HG02870 (cell line): ENCODE measurements at regions not wholly inside any gene's neighbourhood (a gene's known extent, or its start where the extent isn't known, plus 50 kb on each side); places are given as distances from the start of the nearest gene placed in this dataset.

Source experiments
- ATAC-seq: cut with Tn5 transposase; IDR thresholded peaks from one replicate; pipeline ENCODE4 v1.9.1; 2021; ENCODE audit warnings: mild to moderate bottlenecking, moderate library complexity; ENCODE audit not compliant: unreplicated experiment

- ATAC-seq = no peak
Observed at GRCh38 chr7:20932785-20933527, 146.3 kb upstream of the SP8 start.

DNA sequence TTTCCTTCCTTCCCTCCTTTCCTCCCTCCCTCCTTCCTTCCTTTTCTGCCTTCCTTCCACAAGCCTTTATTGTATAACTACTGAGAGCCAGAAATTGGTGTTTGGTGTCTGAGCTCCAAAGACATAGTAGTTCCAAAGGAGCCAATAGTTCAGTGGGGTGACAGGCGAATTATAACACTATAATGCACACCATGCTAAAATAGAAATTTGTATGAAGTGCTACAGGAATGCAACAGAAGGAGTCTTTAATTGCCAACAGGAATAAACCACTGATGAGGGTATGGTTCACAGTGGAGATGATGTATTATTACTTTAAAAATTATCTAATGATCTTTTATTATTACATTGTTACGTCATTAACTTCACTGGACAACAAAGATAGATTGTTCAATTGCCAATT is 158.8 kb upstream of the SP8 start:
- no peak for ATAC-seq

- no peak for ATAC-seq
Observed at GRCh38 chr7:20952916-20953315, 166.2 kb upstream of the SP8 start.

DNA sequence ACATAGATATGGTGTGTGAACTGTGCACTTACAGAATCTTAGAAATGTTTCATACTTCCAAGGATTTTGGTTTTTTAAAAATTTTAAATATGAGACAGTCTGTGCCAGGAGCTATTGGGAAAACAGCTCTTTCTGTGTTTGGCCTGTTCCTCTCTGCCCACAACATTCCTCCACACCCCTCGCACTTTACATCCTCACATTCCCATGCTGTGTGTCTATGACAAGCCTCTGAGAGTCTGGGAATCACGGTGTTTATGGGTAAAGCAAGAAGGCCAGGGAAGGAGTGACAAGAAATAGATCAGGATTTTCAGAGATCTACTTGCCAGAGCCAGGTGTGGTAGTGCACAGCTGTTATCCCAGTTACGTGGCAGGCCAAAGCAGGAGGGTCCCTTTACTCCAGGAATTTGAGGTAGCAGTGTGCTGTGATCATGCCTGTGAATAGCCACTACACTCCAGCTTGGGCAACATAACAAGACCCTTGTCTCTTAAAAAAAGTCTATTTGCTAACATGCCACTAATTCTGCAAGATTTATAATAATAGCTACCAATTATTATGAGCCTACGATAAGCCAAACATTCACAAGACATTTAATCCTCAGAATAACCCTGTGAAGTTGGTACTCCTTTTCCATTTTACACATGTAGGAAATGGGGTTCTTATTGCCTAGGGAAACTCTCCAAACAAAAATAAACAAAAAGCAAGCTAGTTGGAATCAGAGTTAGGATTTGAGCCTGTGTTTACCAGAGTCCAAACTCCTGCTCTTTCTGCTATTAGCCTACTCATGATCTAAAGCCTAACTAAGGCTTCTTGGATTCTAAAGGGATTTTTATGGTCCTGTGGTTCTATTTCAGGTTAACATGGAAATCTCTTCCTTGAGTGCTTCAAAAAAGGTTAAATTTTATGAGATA is 168.3 kb upstream of the SP8 start:
- no peak for ATAC-seq

GRCh38 chr7:20958572-20958971 is 171.9 kb upstream of the SP8 start:
- ATAC-seq = no peak

GRCh38 chr7:20959281-20959680 is 172.6 kb upstream of the SP8 start:
- no peak for ATAC-seq

- no peak for ATAC-seq
Observed at GRCh38 chr7:20963556-20964280, 177.0 kb upstream of the SP8 start.

DNA sequence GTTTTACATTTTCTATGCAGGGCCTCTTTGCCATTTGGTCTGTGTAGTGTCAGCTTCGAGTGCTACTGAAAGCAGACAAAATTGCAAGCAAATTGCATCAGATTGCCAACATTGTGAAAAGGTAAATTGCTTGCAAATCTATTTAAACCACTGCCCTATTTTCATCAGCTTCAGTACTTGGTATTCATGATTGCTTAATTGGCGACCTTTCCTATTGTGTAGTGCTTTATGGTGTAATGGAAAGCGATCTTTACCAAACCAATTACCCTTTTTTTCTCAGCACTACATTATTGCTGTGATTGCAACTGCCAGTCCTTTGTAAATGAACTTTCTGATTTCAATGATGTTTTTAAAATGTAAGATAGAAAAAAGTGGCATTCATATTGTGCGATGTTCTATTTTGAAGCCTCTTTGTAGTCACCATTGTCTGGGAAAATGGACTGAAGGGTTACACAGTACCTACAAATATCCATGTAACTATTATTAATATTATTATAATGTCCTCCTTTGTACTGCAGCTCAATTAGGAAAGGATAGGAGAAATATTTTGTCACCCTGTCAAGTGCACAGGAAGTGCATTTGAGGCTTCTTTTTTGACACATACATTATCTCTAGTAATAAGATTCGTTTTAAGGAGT is 177.7 kb upstream of the SP8 start:
- no peak for ATAC-seq

DNA sequence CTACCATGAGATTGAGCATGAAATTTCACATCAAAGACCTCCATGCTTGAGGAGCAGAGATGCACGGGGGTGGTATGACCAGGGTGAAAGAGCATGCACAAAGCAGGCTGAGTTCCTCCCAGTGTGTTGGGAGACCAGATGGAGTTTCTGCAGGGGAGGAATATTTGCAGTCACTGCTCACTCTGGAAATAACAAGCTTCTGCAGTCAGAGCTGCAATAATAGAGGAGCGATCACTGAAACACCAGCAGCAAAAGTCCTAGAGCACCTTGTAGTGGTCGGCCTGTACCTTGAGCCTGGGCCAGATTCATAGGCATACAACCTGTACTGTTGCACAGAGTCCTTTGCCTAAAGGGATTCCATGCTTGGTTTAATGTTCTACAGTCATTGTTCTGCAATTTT is 184.5 kb upstream of the SP8 start:
- no peak for ATAC-seq

GRCh38 chr7:20980232-20980631 is 193.5 kb upstream of the SP8 start:
- ATAC-seq = no peak

DNA sequence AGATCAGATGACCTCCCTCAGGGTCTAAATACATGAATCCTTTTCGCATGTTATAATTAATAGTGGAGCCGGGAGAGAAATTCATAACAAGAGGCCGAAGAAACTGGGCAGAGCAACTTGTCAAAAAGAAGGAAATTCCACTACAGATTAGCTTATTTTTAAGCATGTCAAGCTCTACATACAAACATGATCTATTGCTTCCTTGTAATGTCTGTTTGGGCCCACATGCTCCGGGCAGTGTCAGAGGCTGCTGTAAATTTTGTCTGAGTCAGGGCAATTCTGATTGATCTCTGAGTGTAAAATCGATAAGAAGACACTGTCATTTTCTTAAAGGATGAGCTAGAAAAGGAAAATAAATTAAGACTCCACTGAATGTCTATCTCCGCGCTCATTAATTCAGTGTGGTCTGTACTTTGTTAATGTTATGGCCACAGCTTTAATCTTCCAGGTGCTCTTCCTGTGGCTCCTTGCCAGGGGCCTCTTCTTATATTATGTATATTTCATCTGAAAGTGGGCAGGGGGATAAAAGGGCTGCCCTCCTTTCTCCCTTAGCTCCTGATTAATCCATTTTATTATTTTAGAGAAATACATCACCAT is 194.1 kb upstream of the SP8 start:
- no peak for ATAC-seq

- no peak for ATAC-seq
Observed at GRCh38 chr7:20988340-20988739, 201.7 kb upstream of the SP8 start.

DNA sequence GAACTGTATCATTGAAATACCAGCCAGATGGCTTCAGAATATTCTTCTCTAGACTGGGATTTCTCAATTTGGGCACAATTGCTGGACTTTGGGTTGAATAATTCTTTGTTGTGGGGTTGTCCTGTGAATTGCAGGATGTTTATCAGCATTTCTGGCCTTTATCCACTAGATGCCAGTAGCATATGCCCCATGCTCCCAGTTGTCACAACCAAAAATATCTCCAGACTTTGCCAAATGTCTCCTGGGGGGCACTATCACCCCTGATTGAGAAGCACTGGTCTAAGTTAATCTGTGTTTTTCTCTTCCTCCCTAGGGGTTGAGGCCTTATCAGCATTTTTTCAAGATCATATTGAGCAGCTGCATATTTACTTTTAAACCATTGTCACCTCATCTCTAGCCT is 204.9 kb upstream of the SP8 start:
- ATAC-seq = no peak

DNA sequence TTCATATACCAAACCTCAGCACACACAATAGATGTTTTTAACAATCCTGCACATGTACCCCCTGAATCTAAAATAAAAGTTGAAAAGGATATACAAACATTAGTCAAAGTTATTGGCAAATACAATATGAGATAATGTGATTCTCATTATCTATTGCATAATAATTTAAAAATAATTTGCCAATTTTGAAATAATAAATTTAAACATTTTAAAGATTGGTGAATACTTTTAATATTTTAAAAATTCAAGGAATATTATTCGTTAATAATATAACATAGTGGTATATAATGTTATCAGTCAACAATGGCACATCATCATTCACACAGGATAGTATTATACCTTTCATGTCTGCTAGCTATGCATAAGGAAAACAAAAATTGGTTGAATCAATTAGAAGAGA is 207.0 kb upstream of the SP8 start:
- ATAC-seq = no peak

GRCh38 chr7:20998309-20998708 is 211.6 kb upstream of the SP8 start:
- ATAC-seq = no peak

DNA sequence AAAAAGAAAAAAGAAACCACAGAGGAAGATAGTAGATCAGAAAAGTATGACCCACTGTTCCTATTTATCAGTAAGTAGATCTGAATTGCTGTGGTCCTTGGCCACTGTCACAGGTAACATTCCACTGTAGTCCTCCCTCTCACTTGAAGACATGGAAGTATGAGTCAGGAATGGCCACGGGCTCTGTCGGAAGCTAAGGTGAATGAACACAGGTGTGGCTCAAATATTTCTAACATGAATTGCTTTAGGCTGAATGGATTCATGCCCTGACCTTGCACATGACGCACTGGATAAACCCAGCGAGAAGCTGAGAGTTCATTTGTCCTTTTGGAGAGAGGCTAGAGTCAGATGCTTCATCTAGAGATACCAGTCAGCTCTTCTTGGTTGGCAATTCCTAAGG is 224.5 kb upstream of the SP8 start:
- no peak for ATAC-seq

GRCh38 chr7:21013765-21014539 is 227.3 kb upstream of the SP8 start:
- ATAC-seq = no peak

DNA sequence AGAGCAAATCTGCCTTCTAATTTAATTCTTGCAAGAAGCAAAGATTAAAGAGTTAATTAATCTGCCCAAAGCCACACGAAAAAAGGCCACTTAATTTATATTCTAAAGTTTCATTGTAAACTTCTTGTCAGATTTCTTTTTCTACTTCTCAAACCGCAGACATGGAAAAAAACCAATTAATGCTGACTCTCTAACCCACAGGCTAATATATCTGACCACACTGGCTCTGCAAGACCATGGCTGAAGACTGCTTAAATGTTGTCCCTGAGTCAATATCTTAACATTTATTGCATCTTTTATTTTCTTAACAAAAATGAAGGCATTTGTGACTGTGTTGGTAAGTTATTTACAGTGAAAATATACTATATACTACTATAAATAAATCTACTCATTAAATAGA is 234.0 kb upstream of the SP8 start:
- ATAC-seq = no peak

DNA sequence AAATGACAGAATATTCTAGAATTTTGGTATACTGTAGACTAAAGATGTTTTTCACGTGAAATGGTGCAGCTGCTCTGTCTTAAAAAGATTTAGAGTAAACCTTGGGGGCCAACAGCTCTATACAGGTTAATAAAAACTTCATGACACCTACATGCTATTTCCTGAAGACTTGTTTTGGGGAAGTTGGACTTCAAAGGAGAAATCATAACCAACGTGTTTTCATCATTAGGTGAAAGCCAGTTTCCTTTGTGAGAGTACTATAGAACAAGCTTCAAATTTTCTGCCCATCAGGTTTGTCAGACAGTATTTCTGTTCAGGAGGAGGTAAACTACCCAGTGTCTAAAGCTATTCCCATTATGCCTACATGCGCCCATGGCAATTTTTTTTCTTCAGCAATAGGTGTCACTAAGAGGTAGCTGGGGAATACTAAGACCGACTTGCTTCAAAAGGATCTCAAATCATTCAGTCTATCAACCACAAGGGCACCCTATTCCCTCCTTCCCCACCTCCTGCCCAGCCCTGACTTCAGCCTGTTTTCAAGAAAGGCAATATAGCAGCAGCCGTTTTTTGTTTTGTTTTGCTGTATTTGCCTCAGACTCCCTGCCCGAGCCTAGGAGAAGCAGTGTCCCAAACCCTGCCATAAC is 237.3 kb upstream of the SP8 start:
- ATAC-seq = no peak

DNA sequence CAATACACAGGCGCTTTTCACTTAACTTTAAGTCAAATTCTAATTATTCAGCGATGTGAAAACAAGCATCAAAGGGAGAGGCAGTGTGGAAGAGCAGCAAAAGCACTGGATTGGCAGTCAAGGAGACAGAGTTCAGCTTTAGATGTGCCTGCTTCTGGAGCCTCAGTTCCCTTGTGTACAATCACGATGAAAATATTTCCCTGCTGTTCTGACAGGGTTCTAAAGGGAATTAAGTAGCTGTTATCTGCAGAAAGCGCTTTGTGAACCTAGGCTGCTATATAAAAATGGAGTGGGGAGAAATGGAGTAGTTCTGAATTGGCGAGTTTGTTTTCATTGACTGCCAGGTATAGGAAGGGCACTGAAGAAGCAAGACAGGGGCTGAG is 237.8 kb upstream of the SP8 start:
- no peak for ATAC-seq
